Activated B cell treated with CpG ODN at 0.5 μM for 24 hours (primary cell): ENCODE measurements at regions not wholly inside any gene's neighbourhood (a gene's known extent, or its start where the extent isn't known, plus 50 kb on each side); places are given as distances from the start of the nearest gene placed in this dataset.

ENCODE experiments used
- ATAC-seq: fragments of 200-7000 bp; cut with Tn5 transposase; one replicate; pipeline ENCODE4 v1.10.0; 2021; ENCODE audit warnings: low read depth, mild to moderate bottlenecking, moderate library complexity
- CTCF ChIA-PET: fragments of 350-600 bp; sonication (Branson Sonifier 250); formaldehyde crosslinking; loops from one replicate; lab custom pipeline; 2021; ENCODE audit warnings: antibody characterized with exemption; lab: Charles Lee
- POLR2A ChIA-PET: fragments of 350-600 bp; sonication (Branson Sonifier 250); formaldehyde crosslinking; loops from one replicate; lab custom pipeline; 2021; ENCODE audit warnings: antibody characterized with exemption; lab: Charles Lee
- DNase-seq: peaks from one replicate; pipeline ENCODE4 v3.0.0; 2022
- H3K27ac Mint-ChIP-seq: one replicate; pipeline ENCODE4 v1.8.0; 2020; ENCODE audit warnings: mixed read lengths
- H3K27me3 Mint-ChIP-seq: one replicate; pipeline ENCODE4 v1.8.0; 2021; ENCODE audit warnings: mixed read lengths
- H3K36me3 Mint-ChIP-seq: one replicate; pipeline ENCODE4 v1.8.0; 2021; ENCODE audit warnings: low read depth, mixed read lengths
- H3K4me1 Mint-ChIP-seq: one replicate; pipeline ENCODE4 v1.8.0; 2021; ENCODE audit warnings: mixed read lengths
- H3K4me3 Mint-ChIP-seq: one replicate; pipeline ENCODE4 v1.8.0; 2020; ENCODE audit warnings: mild to moderate bottlenecking, mixed read lengths
- H3K9me3 Mint-ChIP-seq: one replicate; pipeline ENCODE4 v1.8.0; 2020; ENCODE audit warnings: mixed read lengths
- CTCF ChIP-seq: fragments of 200-600 bp; IDR thresholded peaks from one replicate; pipeline ENCODE4 v1.8.0; 2022; ENCODE audit warnings: antibody characterized with exemption, mild to moderate bottlenecking
- intact Hi-C: fragments of 100-400 bp; cut with micrococcal nuclease; formaldehyde crosslinking; loops from one replicate; pipeline ENCODE4 v1.15.1; 2024

- POLR2A ChIA-PET, result no interaction called here
- ATAC-seq, result no peak
- Mint-ChIP-seq H3K27ac (no peak overlapping the region), H3K36me3 (no peaks in the 10 kb centered on the region), H3K4me1 (peaks cover 11% of the 10 kb centered on the region), H3K4me3 (no peak overlapping the region), H3K9me3 (no peaks in the 10 kb centered on the region), H3K27me3 (peaks cover 4% of the 10 kb centered on the region)
- no peak for TF ChIP-seq CTCF
- no peak for DNase-seq
- intact Hi-C loops, result no loop called here
- CTCF ChIA-PET, result no interaction called here
These were observed 169.0 kb downstream of the AHR start for GRCh38 chr7:17467386-17467945.

GRCh38 chr7:17471325-17471724 lies 172.9 kb downstream of the AHR start:
- no peak for TF ChIP-seq CTCF
- ChIA-PET CTCF (no interaction called here), POLR2A (no interaction called here)
- intact Hi-C loops, result loop anchor here (5.0 kb wide), 2 partner anchors 69 to 359 kb away; no protein-coding TSS in a partner anchor
- no peaks in the 10 kb centered on the region for H3K9me3 Mint-ChIP-seq
- no peak for DNase-seq
- no peaks in the 10 kb centered on the region for H3K36me3 Mint-ChIP-seq
- ATAC-seq, result no peak
- H3K27ac Mint-ChIP-seq, result no peak overlapping the region
- no peaks in the 10 kb centered on the region for H3K27me3 Mint-ChIP-seq
- peaks cover 19% of the 10 kb centered on the region for H3K4me1 Mint-ChIP-seq
- no peak overlapping the region for H3K4me3 Mint-ChIP-seq

GRCh38 chr7:17472518-17472917 lies 174.1 kb downstream of the AHR start:
- Mint-ChIP-seq H3K27ac (no peak overlapping the region), H3K4me3 (no peak overlapping the region), H3K9me3 (no peaks in the 10 kb centered on the region), H3K36me3 (no peaks in the 10 kb centered on the region), H3K27me3 (no peaks in the 10 kb centered on the region), H3K4me1 (peaks cover 19% of the 10 kb centered on the region)
- intact Hi-C loops, result loop anchor here (2.0 to 5.0 kb wide), 3 partner anchors 70 to 360 kb away; partner anchors contain the start of gene AHR
- peak; percentile 71 for ATAC-seq
- ChIA-PET CTCF (no interaction called here), POLR2A (no interaction called here)
- no peak for DNase-seq
- no peak for TF ChIP-seq CTCF

GRCh38 chr7:17472939-17473338 lies 174.5 kb downstream of the AHR start:
- POLR2A ChIA-PET, result no interaction called here
- H3K36me3 Mint-ChIP-seq, result no peaks in the 10 kb centered on the region
- peaks cover 19% of the 10 kb centered on the region for H3K4me1 Mint-ChIP-seq
- ATAC-seq (peak; percentile 72), DNase-seq (no peak)
- CTCF ChIA-PET, result no interaction called here
- no peak for TF ChIP-seq CTCF
- H3K27ac Mint-ChIP-seq, result no peak overlapping the region
- H3K27me3 Mint-ChIP-seq, result no peaks in the 10 kb centered on the region
- H3K4me3 Mint-ChIP-seq, result no peak overlapping the region
- intact Hi-C loops, result loop anchor here (2.0 to 5.0 kb wide), 3 partner anchors 71 to 361 kb away; partner anchors contain the start of gene AHR
- H3K9me3 Mint-ChIP-seq, result no peaks in the 10 kb centered on the region

GRCh38 chr7:17474724-17475344 lies 176.4 kb downstream of the AHR start:
- intact Hi-C loops, result loop anchor here (5.0 kb wide), 2 partner anchors 73 to 363 kb away; no protein-coding TSS in a partner anchor
- H3K4me1 Mint-ChIP-seq, result peaks cover 19% of the 10 kb centered on the region
- ChIA-PET CTCF (no interaction called here), POLR2A (no interaction called here)
- no peaks in the 10 kb centered on the region for H3K36me3 Mint-ChIP-seq
- no peak overlapping the region for H3K4me3 Mint-ChIP-seq
- H3K27me3 Mint-ChIP-seq, result no peaks in the 10 kb centered on the region
- ATAC-seq, result no peak
- no peaks in the 10 kb centered on the region for H3K9me3 Mint-ChIP-seq
- H3K27ac Mint-ChIP-seq, result no peak overlapping the region
- DNase-seq, result no peak
- TF ChIP-seq CTCF, result no peak
